ENCODE measurements at regions not wholly inside any gene's neighbourhood (a gene's known extent, or its start where the extent isn't known, plus 50 kb on each side); places are given as distances from the start of the nearest gene placed in this dataset.
"Not testable (repeated sequence)": the region's sequence is repeated elsewhere in the genome, so short reads cannot be mapped to it uniquely, and the experiment has no call there.

GRCh38 chr13:86426437-86426836 lies 627.2 kb upstream of the SLITRK6 start:
- no peak for DNase-seq

GRCh38 chr13:86429756-86430155 lies 630.5 kb upstream of the SLITRK6 start:
- DNase-seq: no peak

- no peak for DNase-seq
Observed at GRCh38 chr13:86438034-86438433, 638.8 kb upstream of the SLITRK6 start.

GRCh38 chr13:86445206-86445605 lies 646.0 kb upstream of the SLITRK6 start:
- no peak for DNase-seq

GRCh38 chr13:86445672-86446071 lies 646.5 kb upstream of the SLITRK6 start:
- DNase-seq: no peak

- no peak for DNase-seq
Observed at GRCh38 chr13:86446311-86446710, 647.1 kb upstream of the SLITRK6 start.

GRCh38 chr13:86447479-86447878 lies 648.3 kb upstream of the SLITRK6 start:
- DNase-seq: no peak

- DNase-seq: no peak
Observed at GRCh38 chr13:86462011-86462410, 662.8 kb upstream of the SLITRK6 start.

- no peak for DNase-seq
Observed at GRCh38 chr13:86464193-86464592, 665.0 kb upstream of the SLITRK6 start.

GRCh38 chr13:86474971-86475370 lies 675.8 kb upstream of the SLITRK6 start:
- no peak for DNase-seq

- DNase-seq: no peak
Observed at GRCh38 chr13:86476656-86477055, 677.4 kb upstream of the SLITRK6 start.

GRCh38 chr13:86486582-86486981 lies 687.4 kb upstream of the SLITRK6 start:
- DNase-seq: no peak

GRCh38 chr13:86491121-86491520 lies 691.9 kb upstream of the SLITRK6 start:
- no peak for DNase-seq

GRCh38 chr13:86501931-86502330 lies 702.7 kb upstream of the SLITRK6 start:
- not testable (repeated sequence) for DNase-seq

GRCh38 chr13:86510792-86511191 lies 711.6 kb upstream of the SLITRK6 start:
- DNase-seq: no peak

- no peak for DNase-seq
Observed at GRCh38 chr13:86541461-86541860, 742.2 kb upstream of the SLITRK6 start.

GRCh38 chr13:86554066-86554465 lies 754.8 kb upstream of the SLITRK6 start:
- no peak for DNase-seq

- no peak for DNase-seq
Observed at GRCh38 chr13:86559901-86560300, 760.7 kb upstream of the SLITRK6 start.

- DNase-seq: no peak
Observed at GRCh38 chr13:86562866-86563265, 763.6 kb upstream of the SLITRK6 start.

GRCh38 chr13:86563308-86563707 lies 764.1 kb upstream of the SLITRK6 start:
- no peak for DNase-seq

- no peak for DNase-seq
Observed at GRCh38 chr13:86567119-86567518, 767.9 kb upstream of the SLITRK6 start.

- DNase-seq: no peak
Observed at GRCh38 chr13:86569119-86569518, 769.9 kb upstream of the SLITRK6 start.

GRCh38 chr13:86569974-86570373 lies 770.8 kb upstream of the SLITRK6 start:
- DNase-seq: no peak

GRCh38 chr13:86572115-86572514 lies 772.9 kb upstream of the SLITRK6 start:
- DNase-seq: no peak

- DNase-seq: no peak
Observed at GRCh38 chr13:86579662-86580061, 780.4 kb upstream of the SLITRK6 start.

GRCh38 chr13:86581706-86582105 lies 782.5 kb upstream of the SLITRK6 start:
- DNase-seq: no peak
